Small intestine (tissue), 7 donors: ENCODE measurements at regions not wholly inside any gene's neighbourhood (a gene's known extent, or its start where the extent isn't known, plus 50 kb on each side); places are given as distances from the start of the nearest gene placed in this dataset.
"Not testable (repeated sequence)": the region's sequence is repeated elsewhere in the genome, so short reads cannot be mapped to it uniquely, and the experiment has no call there.

Experiments used
- DNase-seq, 2 donors: peaks; one replicate each; pipeline versions ENCODE4 v3.0.0 to v3.0.0-alpha.2; 2013
- FAIRE-seq: peaks from 2 replicates; lab custom pipeline; 2012; peaks lifted over from hg19 to GRCh38; lab: Jason Lieb, UNC
- H3K27ac ChIP-seq, 3 donors: one replicate each; pipeline ENCODE4 v1.5.1; 2013; ENCODE audit warnings: low read length in 2 of 3, mild to moderate bottlenecking in 2 of 3, control low read depth in 1 of 3, inconsistent platforms in 1 of 3, low read depth in 1 of 3, moderate library complexity in 1 of 3
- H3K27me3 ChIP-seq, 3 donors: one replicate each; pipeline ENCODE4 v1.6.1; 2013; ENCODE audit warnings: low read length in 3 of 3, inconsistent platforms in 1 of 3; ENCODE audit not compliant: control insufficient read depth in 3 of 3, insufficient read depth in 3 of 3
- H3K36me3 ChIP-seq, 3 donors: one replicate each; pipeline ENCODE4 v1.6.1; 2013; ENCODE audit warnings: low read length in 3 of 3, inconsistent platforms in 1 of 3, low read depth in 1 of 3, mild to moderate bottlenecking in 1 of 3, moderate library complexity in 1 of 3; ENCODE audit not compliant: control insufficient read depth in 3 of 3, insufficient read depth in 2 of 3
- H3K4me1 ChIP-seq, 3 donors: one replicate each; pipeline ENCODE4 v1.6.1; 2013; ENCODE audit warnings: low read length in 2 of 3, inconsistent platforms in 1 of 3, low read depth in 1 of 3, mild to moderate bottlenecking in 1 of 3, moderate library complexity in 1 of 3; ENCODE audit not compliant: control insufficient read depth in 3 of 3, insufficient read depth in 2 of 3
- H3K4me3 ChIP-seq, 3 donors: one replicate each; pipeline ENCODE4 v1.5.1; 2013; ENCODE audit warnings: low read length in 3 of 3, control low read depth in 1 of 3, inconsistent platforms in 1 of 3, low read depth in 1 of 3, mild to moderate bottlenecking in 1 of 3, moderate library complexity in 1 of 3
- H3K9me3 ChIP-seq, 2 donors: one replicate each; pipeline ENCODE4 v1.6.1; 2013; ENCODE audit warnings: low read depth in 1 of 2, low read length in 1 of 2; ENCODE audit not compliant: control insufficient read depth in 2 of 2, insufficient read depth in 1 of 2
- WGBS, 3 donors: extraction: QIAGEN DNeasy Blood & Tissue Kit; methylation state at CpG; one replicate each; pipeline ENCODE4 v1.1.7; 2013; 5-methylcytosine and 5-hydroxymethylcytosine counted together
- donor health status: healthy with polysubstance abuse.
- donor health status: control.
- donor health status: control.
- donor health status: Bipolar disorder and iron deficiency.
- donor health status: healthy.

DNA sequence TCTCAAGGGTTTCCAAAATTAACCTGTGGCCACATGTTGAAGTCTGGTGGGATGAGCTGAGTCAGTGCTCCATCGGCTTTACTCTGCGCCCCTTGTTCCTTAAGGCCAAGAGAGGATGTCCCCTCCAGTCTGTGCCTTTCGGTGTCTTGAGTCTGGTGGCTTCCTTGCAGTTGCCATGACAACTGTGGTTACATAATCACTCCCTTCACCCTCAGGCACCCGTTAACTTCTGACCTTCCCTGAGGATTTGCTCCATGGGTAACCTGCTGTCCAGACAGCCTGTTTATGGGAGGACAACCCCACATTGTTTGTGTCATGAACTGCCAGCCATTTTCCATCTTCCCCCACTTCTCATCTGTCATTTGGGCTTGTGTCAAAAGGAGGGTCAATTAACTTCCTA is 401.1 kb upstream of the LCORL start:
- H3K4me1 ChIP-seq, result no peaks in the 10 kb centered on the region
- no peaks in the 10 kb centered on the region for H3K27me3 ChIP-seq
- DNase-seq (no peak), FAIRE-seq (no peak)
- H3K4me3 ChIP-seq, result no peak overlapping the region
- 71 to 79% (median 78%) methylated on average over 4 of the region's 4 CpGs for WGBS, 3 donors
- no peak overlapping the region for H3K27ac ChIP-seq
- no peaks in the 10 kb centered on the region for H3K36me3 ChIP-seq
- H3K9me3 ChIP-seq, result peaks cover 0 to under 1% of the 10 kb centered on the region in 2 donors

DNA sequence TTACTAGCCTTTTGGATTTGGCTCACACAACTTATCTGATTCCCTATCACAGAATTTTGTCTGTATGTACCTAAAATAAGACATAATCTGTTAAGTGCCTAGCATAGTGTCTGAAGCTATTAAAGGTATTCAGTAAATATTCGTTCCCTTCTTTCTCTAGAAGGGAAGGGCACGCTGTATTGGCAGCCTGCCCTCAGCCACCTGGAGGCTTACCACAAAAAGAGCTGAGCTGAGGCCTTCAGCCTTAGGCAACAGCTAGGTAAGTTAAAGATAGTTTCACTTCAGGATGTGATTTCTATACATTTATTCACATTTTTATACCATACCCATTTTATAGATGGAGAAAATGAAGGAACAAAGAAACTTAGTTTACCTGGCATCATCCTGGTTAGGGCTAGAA is 400.0 kb upstream of the LCORL start:
- Histone ChIP-seq H3K27me3 (no peaks in the 10 kb centered on the region), H3K36me3 (no peaks in the 10 kb centered on the region), H3K4me3 (no peak overlapping the region), H3K27ac (no peak overlapping the region), H3K9me3 (peaks cover 0 to 5% of the 10 kb centered on the region in 2 donors), H3K4me1 (no peaks in the 10 kb centered on the region)
- DNase-seq (no peak), FAIRE-seq (no peak)
- 9 to 57% (median 19%) methylated on average over 2 of the region's 2 CpGs for WGBS, 3 donors

DNA sequence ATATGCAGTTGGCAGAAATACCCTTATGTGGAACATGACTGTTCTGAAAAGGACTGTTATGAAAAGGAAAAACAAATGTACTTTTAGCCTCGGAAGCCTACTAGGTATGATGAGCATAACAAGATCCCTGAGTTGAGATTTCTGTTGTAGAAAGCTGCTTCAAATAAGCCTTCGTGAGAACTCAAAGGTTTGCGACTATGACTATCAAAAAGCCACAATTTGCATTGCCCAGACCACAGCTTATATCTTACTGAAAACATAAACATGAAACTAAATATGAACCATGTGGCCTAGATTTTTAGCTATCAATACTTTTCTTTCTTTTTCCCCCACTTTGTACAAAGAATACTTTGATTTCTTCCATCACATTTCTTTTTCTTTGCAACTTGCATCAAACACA is 398.2 kb upstream of the LCORL start:
- Histone ChIP-seq H3K27ac (no peak overlapping the region), H3K27me3 (no peaks in the 10 kb centered on the region), H3K4me3 (no peak overlapping the region), H3K4me1 (no peaks in the 10 kb centered on the region), H3K36me3 (no peaks in the 10 kb centered on the region), H3K9me3 (peaks cover 0 to 5% of the 10 kb centered on the region in 2 donors)
- FAIRE-seq, result no peak
- DNase-seq, result no peak
- 82 to 86% (median 84%) methylated on average over 3 of the region's 3 CpGs for WGBS, 3 donors

DNA sequence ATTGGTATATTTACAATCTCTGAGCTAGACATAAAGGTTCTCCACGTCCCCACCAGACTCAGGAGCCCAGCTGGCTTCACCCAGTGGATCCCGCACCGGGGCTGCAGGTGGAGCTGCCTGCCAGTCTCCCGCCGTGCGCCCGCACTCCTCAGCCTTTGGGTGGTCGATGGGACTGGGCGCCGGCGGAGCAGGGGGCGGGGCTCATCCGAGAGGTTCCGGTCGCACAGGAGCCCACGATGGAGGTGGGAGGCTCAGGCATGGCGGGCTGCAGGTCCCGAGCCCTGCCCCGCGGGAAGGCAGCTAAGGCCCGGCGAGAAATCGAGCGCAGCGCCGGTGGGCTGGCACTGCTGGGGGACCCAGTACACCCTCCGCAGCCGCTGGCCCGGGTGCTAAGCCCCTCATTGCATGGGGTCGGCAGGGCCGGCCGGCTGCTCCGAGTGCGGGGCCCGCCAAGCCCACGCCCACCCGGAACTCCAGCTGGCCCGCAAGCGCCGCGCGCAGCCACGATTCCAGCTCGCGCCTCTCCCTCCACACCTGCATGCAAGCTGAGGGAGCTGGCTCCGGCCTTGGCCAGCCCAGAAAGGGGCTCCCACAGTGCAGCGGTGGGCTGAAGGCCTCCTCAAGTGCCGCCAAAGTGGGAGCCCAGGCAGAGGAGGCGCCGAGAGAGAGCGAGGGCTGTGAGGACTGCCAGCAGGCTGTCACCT is 396.8 kb upstream of the LCORL start:
- DNase-seq, H3K27ac ChIP-seq, FAIRE-seq, H3K4me1 ChIP-seq, H3K4me3 ChIP-seq, H3K27me3 ChIP-seq, H3K9me3 ChIP-seq, H3K36me3 ChIP-seq: not testable (repeated sequence)
- WGBS, 3 donors, result 85 to 90% (median 86%) methylated on average over 33 to 51 of the region's 51 CpGs

DNA sequence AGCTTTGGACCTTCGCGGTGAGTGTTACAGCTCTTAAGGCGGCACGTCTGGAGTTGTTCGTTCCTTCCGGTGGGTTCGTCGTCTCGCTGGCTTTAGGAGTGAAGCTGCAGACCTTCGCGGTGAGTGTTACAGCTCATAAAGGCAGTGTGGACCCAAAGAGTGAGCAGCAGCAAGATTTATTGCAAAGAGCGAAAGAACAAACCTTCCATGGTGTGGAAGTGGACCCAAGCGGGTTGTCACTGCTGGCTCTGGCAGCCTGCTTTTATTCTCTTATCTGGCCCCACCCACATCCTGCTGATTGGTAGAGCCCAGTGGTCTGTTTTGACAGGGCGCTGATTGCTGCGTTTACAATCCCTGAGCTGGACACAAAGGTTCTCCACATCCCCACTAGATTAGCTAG is 396.1 kb upstream of the LCORL start:
- H3K27ac ChIP-seq, H3K36me3 ChIP-seq, H3K4me3 ChIP-seq, DNase-seq, H3K9me3 ChIP-seq, H3K27me3 ChIP-seq, H3K4me1 ChIP-seq, FAIRE-seq: not testable (repeated sequence)
- WGBS, 3 donors, result 94 to 95% (median 94%) methylated on average over 15 of the region's 15 CpGs

DNA sequence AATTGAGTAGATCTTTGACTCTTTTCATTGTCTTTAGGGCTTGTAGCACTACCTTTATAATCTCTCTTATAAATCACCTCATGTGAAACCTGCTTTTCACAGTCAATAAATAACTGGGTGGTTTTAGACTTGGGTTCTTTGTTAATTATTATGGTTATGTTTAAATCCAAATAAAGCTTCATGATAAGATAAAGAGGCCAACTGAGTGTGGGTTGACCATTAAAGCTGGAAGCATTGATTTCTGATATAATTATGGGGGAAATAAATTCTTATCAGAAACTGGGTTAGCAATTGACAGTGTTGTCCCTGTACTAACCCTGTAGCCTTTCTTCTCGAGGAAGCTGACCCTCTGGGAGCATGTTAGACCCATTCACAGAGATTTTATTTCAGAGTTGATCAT is 384.7 kb upstream of the LCORL start:
- 0 to 39% (median 6%) methylated on average over 1 of the region's 1 CpG for WGBS, 3 donors
- Histone ChIP-seq H3K4me1 (peaks cover 8 to 55% (median 11%) of the 10 kb centered on the region in 3 donors), H3K36me3 (no peaks in the 10 kb centered on the region), H3K9me3 (peaks cover 0 to 4% of the 10 kb centered on the region in 2 donors), H3K27me3 (no peaks in the 10 kb centered on the region), H3K27ac (peak overlapping the region in 1 of 3 donors; percentile 44), H3K4me3 (no peak overlapping the region)
- FAIRE-seq (peak; percentile 10), DNase-seq (peak; percentile 52 to 77)

DNA sequence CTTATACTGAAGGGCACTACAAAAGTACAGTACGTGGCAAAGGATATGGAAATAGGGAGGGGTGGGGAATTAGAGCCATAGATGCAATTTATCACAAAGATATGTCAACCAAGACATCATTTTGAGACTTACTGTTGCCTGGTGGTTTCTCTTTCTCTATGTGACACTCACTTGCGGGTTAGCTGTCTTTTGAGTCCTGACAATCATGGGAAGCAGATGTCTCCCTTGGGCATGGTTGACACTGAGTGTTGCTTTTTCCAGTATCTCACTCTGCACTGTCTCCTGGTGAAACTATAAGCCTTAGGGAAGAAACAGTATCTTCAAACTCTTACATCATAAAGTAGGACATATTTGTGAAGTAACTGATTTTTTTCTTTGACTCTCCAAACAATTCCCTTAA is 383.5 kb upstream of the LCORL start:
- no peaks in the 10 kb centered on the region for H3K27me3 ChIP-seq
- no peaks in the 10 kb centered on the region for H3K36me3 ChIP-seq
- peaks cover 8 to 56% (median 10%) of the 10 kb centered on the region in 3 donors for H3K4me1 ChIP-seq
- H3K4me3 ChIP-seq, result no peak overlapping the region
- H3K9me3 ChIP-seq, result peaks cover 0 to 2% of the 10 kb centered on the region in 2 donors
- H3K27ac ChIP-seq, result peak overlapping the region in 1 of 3 donors; percentile 12
- WGBS, 3 donors, result 25 to 65% (median 52%) methylated on average over 2 of the region's 2 CpGs
- DNase-seq (no peak), FAIRE-seq (no peak)

DNA sequence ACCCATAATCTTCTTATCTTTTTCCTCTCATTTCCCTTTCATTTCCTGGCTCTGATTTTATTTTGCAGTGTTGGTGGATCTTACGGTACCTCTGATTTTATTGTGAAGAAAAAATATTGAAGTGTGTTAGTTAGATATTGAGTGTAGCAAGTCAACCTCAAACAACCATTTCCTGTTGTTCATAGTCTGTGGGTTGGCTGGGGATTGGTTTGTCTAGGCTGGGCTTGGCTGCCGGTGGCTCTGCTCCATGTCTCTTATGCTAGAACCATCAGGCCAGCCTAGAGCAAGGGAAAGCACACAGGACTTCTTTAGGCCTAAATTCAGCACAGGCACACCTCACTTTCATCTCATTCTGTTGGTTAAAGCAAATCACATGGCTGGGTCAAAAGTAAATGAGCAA is 383.1 kb upstream of the LCORL start:
- no peaks in the 10 kb centered on the region for H3K9me3 ChIP-seq
- H3K27ac ChIP-seq, result peak overlapping the region in 2 of 3 donors; percentile 12 to 20
- H3K36me3 ChIP-seq, result no peaks in the 10 kb centered on the region
- H3K4me3 ChIP-seq, result no peak overlapping the region
- 50 to 59% (median 54%) methylated on average over 2 of the region's 2 CpGs for WGBS, 3 donors
- DNase-seq (no peak), FAIRE-seq (no peak)
- H3K4me1 ChIP-seq, result peaks cover 8 to 53% (median 10%) of the 10 kb centered on the region in 3 donors
- no peaks in the 10 kb centered on the region for H3K27me3 ChIP-seq

DNA sequence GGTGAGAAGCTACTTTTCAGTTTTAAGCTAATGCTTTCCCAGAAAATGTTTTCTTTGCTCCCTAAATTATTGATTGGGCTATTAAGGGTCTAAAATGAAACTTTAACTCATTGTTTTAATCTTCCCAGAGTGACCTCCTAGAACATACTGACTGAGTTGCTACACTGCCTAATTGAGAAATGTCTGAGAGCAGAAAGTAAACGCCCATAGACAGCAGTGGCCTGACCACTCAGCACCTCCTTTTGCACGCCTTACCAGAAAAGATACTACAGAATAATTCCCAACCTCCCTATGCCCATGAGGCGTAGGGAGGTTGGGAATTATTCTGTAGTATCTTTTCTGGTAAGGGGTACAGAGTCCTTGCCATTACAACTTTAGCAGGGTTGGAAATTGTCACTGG is 381.8 kb upstream of the LCORL start:
- no peak overlapping the region for H3K4me3 ChIP-seq
- peaks cover 8 to 56% (median 10%) of the 10 kb centered on the region in 3 donors for H3K4me1 ChIP-seq
- H3K27me3 ChIP-seq, result no peaks in the 10 kb centered on the region
- WGBS, 3 donors, result 54 to 77% (median 73%) methylated on average over 3 of the region's 3 CpGs
- FAIRE-seq (no peak), DNase-seq (no peak)
- no peaks in the 10 kb centered on the region for H3K9me3 ChIP-seq
- H3K27ac ChIP-seq, result peak overlapping the region in 1 of 3 donors; percentile 30
- no peaks in the 10 kb centered on the region for H3K36me3 ChIP-seq
